ENCODE measurements at regions not wholly inside any gene's neighbourhood (a gene's known extent, or its start where the extent isn't known, plus 50 kb on each side); places are given as distances from the start of the nearest gene placed in this dataset.

DNA sequence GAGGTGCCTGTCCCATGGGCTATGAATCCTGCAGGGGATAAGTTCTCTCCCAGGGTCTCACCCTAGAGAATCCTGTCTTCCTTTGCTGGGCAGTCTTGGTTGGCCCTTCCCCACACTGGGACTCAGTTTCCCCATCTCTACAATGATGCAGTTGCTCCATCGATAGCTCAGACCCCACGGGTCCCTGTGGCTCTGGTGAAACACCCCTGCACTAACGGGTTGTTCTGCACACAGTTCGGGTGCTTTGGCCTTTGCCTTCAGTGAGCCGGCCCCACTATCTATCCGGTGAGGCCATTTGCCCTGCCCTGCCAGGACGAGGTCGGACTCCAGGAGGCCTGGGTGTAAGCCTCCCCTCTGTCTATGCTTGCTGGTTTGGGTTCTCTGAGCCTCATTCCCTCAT is 76.5 kb upstream of the PCBD1 start (continued):
- TF ChIP-seq TRIM25 (IDR thresholded peaks at IDR 0.05; ENCODE audit: borderline replicate concordance) (no peak), ZNF175 (CRISPR knock-in tag; IDR thresholded peaks at IDR 0.05; ENCODE audit: low read depth) (no peak), XRCC5 (IDR thresholded peaks at IDR 0.05; ENCODE audit: low read depth, low read length) (no peak), CXXC5 (CRISPR knock-in tag; IDR thresholded peaks at IDR 0.05) (no peak), RHOXF2B (CRISPR knock-in tag; conservative IDR thresholded peaks at IDR 0.05) (no peak)

- no peak overlapping the region for H2AFZ ChIP-seq (ENCODE audit: low read depth, low read length)
- CTCF ChIA-PET (ENCODE audit: low intra/inter-chr PET ratio) = no interaction called here
- no peak overlapping the region for H3K4me3 ChIP-seq
- intact Hi-C loops (cut with micrococcal nuclease) (no loop called here), in situ Hi-C loops (cut with MboI) (no loop called here)
- no peaks in the 10 kb centered on the region for H3K9me3 ChIP-seq (replicated peaks; ENCODE audit: control insufficient read depth, insufficient read depth, low read depth, low read length)
- H3K9me1 ChIP-seq (ENCODE audit: control insufficient read depth, insufficient read depth, low read length) = no peaks in the 10 kb centered on the region
- peaks cover 10% of the 10 kb centered on the region for H4K20me1 ChIP-seq (replicated peaks; ENCODE audit: control insufficient read depth, insufficient read depth, low read length)
- no peak overlapping the region for H3K27ac ChIP-seq (ENCODE audit: extremely low read depth, low read depth, low read length)
- no peak overlapping the region for H3K9ac ChIP-seq (ENCODE audit: insufficient read depth in 1 of 2, low read depth in 2 of 2, low read length in 2 of 2)
- H3K4me2 ChIP-seq (ENCODE audit: insufficient read depth, low read length) = no peak overlapping the region
- 0% methylated on average over 8 of the region's 8 CpGs for WGBS (ENCODE audit: insufficient coverage, low coverage, missing lambda C conversion rate)
- FAIRE-seq (no peak), DNase-seq (ENCODE audit: extremely low read depth in 1 of 4, low spot score in 3 of 4) (no peak), ATAC-seq (no peak)
- H3K4me1 ChIP-seq (replicated peaks in 1 of 2; ENCODE audit: control insufficient read depth in 2 of 2, insufficient read depth in 2 of 2, low read length in 2 of 2) = no peaks in the 10 kb centered on the region
- no TSS peak for BruUV-seq (replicated peaks)
- POLR2A ChIA-PET = interaction anchor here (0.5 to 1.4 kb wide), 2 partner anchors 17 to 27 kb away, joined by 3 to 4 read pairs; no protein-coding TSS in a partner anchor
- TF ChIP-seq ZNF561 (CRISPR knock-in tag; conservative IDR thresholded peaks at IDR 0.05) = no peak
- peak; percentile 65 for TF ChIP-seq ZKSCAN8 (CRISPR knock-in tag; IDR thresholded peaks at IDR 0.05)
- no peak for TF ChIP-seq ZNF766 (CRISPR knock-in tag; conservative IDR thresholded peaks at IDR 0.05)
- TF ChIP-seq TCF7L2 (IDR thresholded peaks at IDR 0.05; ENCODE audit: low read depth, low read length) = no peak
- peaks cover 7 to 43% of the 10 kb centered on the region in 2 experiments; a peak in 4 of 5 replicates for H3K27me3 ChIP-seq (ENCODE audit: control insufficient read depth in 2 of 2, insufficient read depth in 2 of 2, low read length in 2 of 2)
- H3K79me2 ChIP-seq (ENCODE audit: control insufficient read depth, insufficient read depth, low read length) = no peaks in the 10 kb centered on the region
- H3K36me3 ChIP-seq (ENCODE audit: control insufficient read depth, insufficient read depth, low read length) = no peaks in the 10 kb centered on the region
These were observed 77.2 kb upstream of the PCBD1 start for GRCh38 chr10:70965566-70965965.

Data from K562 (cell line).